ENCODE measurements at regions not wholly inside any gene's neighbourhood (a gene's known extent, or its start where the extent isn't known, plus 50 kb on each side); places are given as distances from the start of the nearest gene placed in this dataset.

GRCh38 chr2:182664212-182664611, 51.8 kb upstream of the DNAJC10 start:
- Histone ChIP-seq H4K20me1 (replicated peaks; ENCODE audit: control insufficient read depth, insufficient read depth, low read length) (no peaks in the 10 kb centered on the region), H3K4me3 (no peak overlapping the region), H3K4me1 (replicated peaks in 1 of 2; ENCODE audit: control insufficient read depth in 2 of 2, insufficient read depth in 2 of 2, low read length in 2 of 2) (no peaks in the 10 kb centered on the region), H3K79me2 (ENCODE audit: control insufficient read depth, insufficient read depth, low read length) (no peaks in the 10 kb centered on the region), H3K9me3 (replicated peaks; ENCODE audit: control insufficient read depth, insufficient read depth, low read depth, low read length) (no peaks in the 10 kb centered on the region), H3K27me3 (ENCODE audit: control insufficient read depth in 2 of 2, insufficient read depth in 2 of 2, low read length in 2 of 2) (peaks cover 2 to 5% of the 10 kb centered on the region in 2 experiments; a peak in 3 of 5 replicates), H3K4me2 (ENCODE audit: insufficient read depth, low read length) (no peak overlapping the region), H3K9ac (ENCODE audit: insufficient read depth in 1 of 2, low read depth in 2 of 2, low read length in 2 of 2) (no peak overlapping the region), H3K27ac (ENCODE audit: extremely low read depth, low read depth, low read length) (no peak overlapping the region), H3K9me1 (ENCODE audit: control insufficient read depth, insufficient read depth, low read length) (no peaks in the 10 kb centered on the region), H3K36me3 (ENCODE audit: control insufficient read depth, insufficient read depth, low read length) (no peaks in the 10 kb centered on the region), H2AFZ (ENCODE audit: low read depth, low read length) (no peak overlapping the region)
- POLR2A ChIA-PET = no interaction called here
- in situ Hi-C loops (cut with MboI) (loop anchor here (25.0 kb wide), 1 partner anchor 927 kb away; no protein-coding TSS in a partner anchor), intact Hi-C loops (cut with micrococcal nuclease) (no loop called here)
- FAIRE-seq = no peak
- no peak for ATAC-seq
- no TSS peak for BruUV-seq (replicated peaks)
- DNase-seq (ENCODE audit: extremely low read depth in 1 of 4, low spot score in 3 of 4) = no peak
- 0% methylated on average over 1 of the region's 1 CpG for WGBS (ENCODE audit: insufficient coverage, low coverage, missing lambda C conversion rate)
- TF ChIP-seq ZNF561 (CRISPR knock-in tag; conservative IDR thresholded peaks at IDR 0.05) = no peak
- no peak for TF ChIP-seq POLR3A (IDR thresholded peaks at IDR 0.05; ENCODE audit: borderline replicate concordance, extremely low read depth, insufficient read depth, insufficient read length)
- no peak for TF ChIP-seq ZNF263 (CRISPR knock-in tag; IDR thresholded peaks at IDR 0.05; ENCODE audit: borderline replicate concordance)
- TF ChIP-seq HSF4 (CRISPR knock-in tag; IDR thresholded peaks at IDR 0.05; ENCODE audit: borderline replicate concordance) = no peak
- TF ChIP-seq MITF (IDR thresholded peaks at IDR 0.05) = no peak
- no peak for TF ChIP-seq ZNF431 (CRISPR knock-in tag; IDR thresholded peaks at IDR 0.05)
- TF ChIP-seq NCOA4 (IDR thresholded peaks at IDR 0.05; ENCODE audit: partially characterized antibody) = no peak
- TF ChIP-seq STAT6 (CRISPR knock-in tag; IDR thresholded peaks at IDR 0.05) = no peak
- TF ChIP-seq PHF20 (IDR thresholded peaks at IDR 0.05; ENCODE audit: partially characterized antibody) = no peak
- TF ChIP-seq RNF219 (CRISPR knock-in tag; IDR thresholded peaks at IDR 0.05) = no peak
- no peak for TF ChIP-seq CTBP1 (IDR thresholded peaks at IDR 0.05; ENCODE audit: borderline replicate concordance)
- TF ChIP-seq SREBF2 (CRISPR knock-in tag; IDR thresholded peaks at IDR 0.05) = no peak
- TF ChIP-seq E2F6 (IDR thresholded peaks at IDR 0.05; ENCODE audit: borderline replicate concordance in 1 of 2, extremely low read depth in 1 of 2, insufficient read depth in 1 of 2, insufficient read length in 1 of 2, low read depth in 1 of 2, low read length in 1 of 2, poor library complexity in 1 of 2, severe bottlenecking in 1 of 2) = no peak
- CTCF ChIA-PET (ENCODE audit: low intra/inter-chr PET ratio) = no interaction called here

Measured in K562 (cell line).